Thyroid gland (tissue), 4 donors: ENCODE measurements at regions not wholly inside any gene's neighbourhood (a gene's known extent, or its start where the extent isn't known, plus 50 kb on each side); places are given as distances from the start of the nearest gene placed in this dataset.

ENCODE experiments used
- DNase-seq, 2 donors: peaks; one replicate each; pipeline ENCODE4 v3.0.0-alpha.2; 2019
- H3K27ac ChIP-seq, 3 donors: fragments of 200-600 bp; sonication (generic); 1 replicate in 2 of 3; 2 replicates in 1 of 3; pipeline ENCODE4 v1.5.1; 2016 to 2019; ENCODE audit warnings: mild to moderate bottlenecking in 1 of 3, moderate library complexity in 1 of 3
- H3K27me3 ChIP-seq: fragments of 200-600 bp; sonication (generic); one replicate; pipeline ENCODE4 v1.5.1; 2019
- H3K36me3 ChIP-seq, 2 donors: fragments of 200-600 bp; sonication (generic); one replicate each; pipeline ENCODE4 v1.5.1; 2016 to 2019
- H3K4me1 ChIP-seq, 2 donors: fragments of 200-600 bp; sonication (generic); one replicate each; pipeline ENCODE4 v1.5.1; 2017 to 2019
- H3K4me3 ChIP-seq, 3 donors: fragments of 200-600 bp; sonication (generic); replicated peaks in 1 of 3; 1 replicate in 2 of 3; 2 replicates in 1 of 3; pipeline ENCODE4 v1.5.1; 2016; ENCODE audit warnings: mild to moderate bottlenecking in 1 of 3
- H3K9me3 ChIP-seq: fragments of 200-600 bp; sonication (generic); one replicate; pipeline ENCODE4 v1.5.1; 2017
- CTCF ChIP-seq, 6 experiments: fragments of 200-600 bp in 3 of 6; fragments of 450-650 bp in 3 of 6; sonication (generic) in 3 of 6; IDR thresholded peaks; one replicate each; pipeline ENCODE4 v1.5.1; 2016 to 2019; ENCODE audit warnings: antibody characterized with exemption in 6 of 6, mild to moderate bottlenecking in 2 of 6, inconsistent platforms in 1 of 6, moderate library complexity in 1 of 6
- POLR2A ChIP-seq, 2 donors: fragments of 450-650 bp; IDR thresholded peaks; one replicate each; pipeline ENCODE4 v1.6.1; 2017; ENCODE audit warnings: antibody characterized with exemption in 2 of 2, mild to moderate bottlenecking in 2 of 2, moderate library complexity in 1 of 2
- WGBS, 2 donors: methylation state at CpG; one replicate each; pipeline ENCODE4 v1.1.5; 2017; 5-methylcytosine and 5-hydroxymethylcytosine counted together
- intact Hi-C: fragments of 100-400 bp; cut with DNase I; formaldehyde crosslinking; loops from one replicate; pipeline ENCODE4 v1.15.1; 2023

- no peak for DNase-seq
- Histone ChIP-seq H3K27ac (no peak overlapping the region), H3K27me3 (no peaks in the 10 kb centered on the region), H3K36me3 (no peaks in the 10 kb centered on the region), H3K4me1 (no peaks in the 10 kb centered on the region), H3K9me3 (no peaks in the 10 kb centered on the region), H3K4me3 (no peak overlapping the region)
- 71% methylated on average over 6 of the region's 6 CpGs; no CpG with 5 or more reads in 1 of the 2 donors for WGBS, 2 donors
- intact Hi-C loops, result no loop called here
- TF ChIP-seq POLR2A (IDR thresholded peaks at IDR 0.05), result no peak
- no peak for TF ChIP-seq CTCF (IDR thresholded peaks at IDR 0.05)
These were observed 88.0 kb upstream of the SLITRK2 start for GRCh38 chrX:145729635-145730034.

- H3K27ac ChIP-seq, result no peak overlapping the region
- no peaks in the 10 kb centered on the region for H3K36me3 ChIP-seq
- no peak overlapping the region for H3K4me3 ChIP-seq
- H3K27me3 ChIP-seq, result no peaks in the 10 kb centered on the region
- no peak for DNase-seq
- intact Hi-C loops, result no loop called here
- TF ChIP-seq POLR2A (IDR thresholded peaks at IDR 0.05) (no peak), CTCF (IDR thresholded peaks at IDR 0.05) (no peak)
- no peaks in the 10 kb centered on the region for H3K9me3 ChIP-seq
- 62 to 78% methylated on average over 1 of the region's 1 CpG for WGBS, 2 donors
- H3K4me1 ChIP-seq, result no peaks in the 10 kb centered on the region
These were observed 82.6 kb upstream of the SLITRK2 start for GRCh38 chrX:145735036-145735435.

DNA sequence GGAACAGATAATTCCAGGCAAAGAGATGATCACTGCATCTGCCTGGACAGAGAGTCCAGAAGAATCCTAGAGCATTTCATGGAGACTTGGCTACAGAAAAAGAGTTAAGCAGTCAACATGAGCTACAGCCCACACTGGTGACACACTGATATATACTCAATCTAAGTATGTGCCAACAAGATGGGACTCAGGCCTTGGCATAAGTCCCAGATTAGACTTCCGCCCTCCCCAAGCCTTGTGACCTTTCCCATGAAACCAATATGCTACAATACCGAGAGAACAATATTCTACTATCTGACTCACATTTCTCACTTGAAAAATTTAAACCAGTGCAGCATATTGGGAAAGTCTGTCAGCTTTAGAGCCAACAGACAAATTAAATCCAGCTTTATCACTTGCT is 65.7 kb upstream of the SLITRK2 start:
- no peaks in the 10 kb centered on the region for H3K36me3 ChIP-seq
- 51 to 68% methylated on average over 2 of the region's 2 CpGs for WGBS, 2 donors
- TF ChIP-seq CTCF (IDR thresholded peaks at IDR 0.05), result no peak
- no peak for TF ChIP-seq POLR2A (IDR thresholded peaks at IDR 0.05)
- no peaks in the 10 kb centered on the region for H3K4me1 ChIP-seq
- H3K4me3 ChIP-seq, result no peak overlapping the region
- H3K27ac ChIP-seq, result no peak overlapping the region
- no peaks in the 10 kb centered on the region for H3K9me3 ChIP-seq
- H3K27me3 ChIP-seq, result no peaks in the 10 kb centered on the region
- DNase-seq, result no peak
- intact Hi-C loops, result no loop called here
